ENCODE measurements at regions not wholly inside any gene's neighbourhood (a gene's known extent, or its start where the extent isn't known, plus 50 kb on each side); places are given as distances from the start of the nearest gene placed in this dataset.

DNA sequence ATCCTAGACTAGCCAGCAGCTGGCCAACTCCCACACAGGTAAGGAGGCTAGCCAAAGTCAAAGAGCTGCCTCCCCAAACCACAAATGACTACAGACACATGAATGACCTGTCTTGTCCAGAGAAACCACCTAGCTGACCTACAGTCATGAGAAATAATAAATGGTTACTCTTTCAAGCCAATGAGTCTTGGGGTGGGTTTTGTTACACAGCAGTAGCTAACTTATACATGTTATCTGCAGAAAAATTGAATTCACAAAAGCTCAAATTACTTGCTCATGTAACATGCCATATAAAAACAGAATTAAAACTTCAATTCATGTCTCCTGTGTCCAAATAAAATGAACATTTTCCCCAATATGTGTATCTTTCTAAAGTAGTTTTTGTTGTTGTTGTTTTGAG, 307.4 kb upstream of the NR2F2 start:
- no peak for DNase-seq

DNA sequence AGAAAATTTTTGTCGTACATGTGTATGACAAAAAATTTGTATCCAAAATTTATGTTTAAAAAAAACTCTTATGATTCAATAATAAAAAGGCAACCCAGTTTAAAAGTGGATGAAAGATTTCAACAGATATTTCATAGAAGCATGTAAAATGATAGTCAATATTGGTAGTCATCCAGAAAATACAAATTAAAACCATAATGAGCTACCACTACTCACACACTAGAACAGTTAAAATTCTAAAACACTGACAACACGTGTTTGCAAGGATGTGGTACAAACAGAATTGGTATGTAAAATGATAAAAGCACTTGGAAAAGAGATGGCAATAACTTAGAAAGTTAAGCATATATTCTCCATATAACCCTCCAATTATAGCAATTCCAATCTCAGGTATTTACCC, 303.0 kb upstream of the NR2F2 start:
- DNase-seq = no peak

DNA sequence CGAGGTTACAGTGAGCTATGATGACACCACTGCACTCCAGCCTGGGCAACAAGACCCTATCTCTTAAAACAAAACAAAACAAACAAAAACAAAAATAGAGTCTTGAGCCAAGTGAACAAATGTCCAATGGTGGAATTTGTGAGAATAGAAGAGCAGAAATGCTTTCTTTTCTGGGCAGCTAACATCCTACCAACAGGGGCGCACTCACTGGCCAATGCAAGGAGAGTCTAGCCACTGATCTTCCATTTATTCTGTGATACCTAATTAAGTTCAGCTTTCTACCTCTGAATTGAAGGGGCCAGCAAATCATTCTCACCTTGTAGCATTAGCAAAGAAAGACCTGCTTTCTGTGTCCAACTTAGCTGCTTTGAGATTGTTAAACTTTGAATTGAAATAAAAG, 301.9 kb upstream of the NR2F2 start:
- DNase-seq = no peak

DNA sequence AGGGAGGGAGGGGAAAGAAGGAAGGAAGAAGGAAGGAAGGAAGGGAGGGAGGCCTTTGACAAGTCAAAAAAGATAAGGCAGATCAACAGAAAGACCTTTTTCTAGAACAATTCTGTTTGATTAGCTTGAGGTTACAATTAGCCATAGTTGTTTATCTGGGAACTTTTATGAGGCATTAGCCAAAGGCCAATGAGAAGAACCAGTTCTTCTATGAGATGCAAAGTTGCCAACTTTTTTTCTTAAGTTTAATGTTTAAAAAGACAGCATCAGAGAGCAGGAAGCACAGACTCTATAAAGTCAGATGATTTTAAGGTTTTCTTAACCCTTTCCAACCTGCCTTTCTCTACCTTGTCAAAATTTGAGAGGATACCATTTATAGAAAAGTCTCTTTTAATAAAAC, 301.3 kb upstream of the NR2F2 start:
- DNase-seq = no peak

DNA sequence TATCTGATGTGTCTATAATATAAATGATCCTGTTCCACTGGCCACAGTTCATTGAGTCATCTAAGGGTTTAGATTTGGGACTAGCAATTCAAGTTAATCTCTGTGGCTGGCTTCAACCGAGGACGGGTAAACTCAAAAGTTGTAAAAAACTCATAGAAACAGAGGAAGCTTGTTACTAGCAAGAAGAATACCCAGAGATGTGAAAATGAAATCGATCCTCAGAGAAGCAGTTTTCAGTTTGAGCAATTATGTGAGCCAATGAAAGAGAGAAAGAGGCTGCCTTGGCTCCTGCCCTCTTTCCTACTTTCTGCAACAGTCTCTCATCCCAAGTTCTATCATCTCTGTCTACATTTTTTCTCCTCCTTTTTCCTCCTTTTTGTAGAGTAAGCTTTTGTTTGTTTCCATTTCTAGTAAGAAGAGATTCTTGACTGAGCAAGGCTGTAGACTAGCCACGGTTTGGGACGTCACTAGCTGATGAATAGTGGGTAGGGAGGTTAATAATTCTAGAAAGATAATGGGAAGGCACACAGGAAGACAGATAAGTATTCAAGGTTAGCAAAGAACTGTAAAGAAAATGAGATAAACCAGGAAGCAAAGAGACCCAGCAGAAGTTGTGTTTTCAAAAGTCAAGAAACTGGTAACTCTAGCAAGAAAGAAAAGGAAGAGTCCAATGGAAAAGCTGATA, 298.9 kb upstream of the NR2F2 start:
- DNase-seq = no peak

DNA sequence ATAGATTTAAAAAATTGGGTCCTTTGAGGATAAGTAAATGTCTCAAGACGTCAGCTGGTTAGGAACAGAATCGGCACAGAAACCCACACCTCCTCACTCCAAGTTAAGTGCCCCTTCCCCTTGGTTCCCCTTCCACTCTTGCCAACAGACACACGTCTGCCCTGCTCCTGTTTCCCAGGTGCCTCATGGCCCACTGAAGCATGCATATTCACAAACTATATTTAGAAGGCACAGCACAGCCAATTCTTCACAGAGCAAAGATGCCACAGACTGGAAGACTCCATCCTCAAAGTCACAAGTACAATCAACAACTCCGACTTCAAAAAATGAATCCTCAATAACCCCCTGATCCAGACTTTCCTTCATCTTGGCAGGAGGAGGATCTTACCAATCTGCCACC, 295.4 kb upstream of the NR2F2 start:
- no peak for DNase-seq

DNA sequence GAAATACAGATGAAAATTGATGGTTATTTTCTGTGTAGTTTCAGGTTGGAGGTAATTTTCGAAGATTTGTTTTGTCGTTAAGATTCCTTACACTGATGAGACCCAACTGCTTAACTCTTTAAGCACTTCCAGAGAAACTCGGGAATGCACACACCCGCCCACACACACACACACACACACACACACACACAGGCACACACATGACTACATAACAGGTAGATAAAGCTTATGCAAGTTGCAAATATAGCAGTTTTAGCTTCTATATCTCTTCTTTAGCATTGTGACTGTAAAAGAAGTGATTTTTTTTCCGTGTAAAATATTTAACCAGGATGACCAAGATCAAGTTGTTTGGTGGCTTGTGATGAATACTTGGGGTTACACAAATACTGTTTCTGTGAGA, 294.9 kb upstream of the NR2F2 start:
- no peak for DNase-seq

DNA sequence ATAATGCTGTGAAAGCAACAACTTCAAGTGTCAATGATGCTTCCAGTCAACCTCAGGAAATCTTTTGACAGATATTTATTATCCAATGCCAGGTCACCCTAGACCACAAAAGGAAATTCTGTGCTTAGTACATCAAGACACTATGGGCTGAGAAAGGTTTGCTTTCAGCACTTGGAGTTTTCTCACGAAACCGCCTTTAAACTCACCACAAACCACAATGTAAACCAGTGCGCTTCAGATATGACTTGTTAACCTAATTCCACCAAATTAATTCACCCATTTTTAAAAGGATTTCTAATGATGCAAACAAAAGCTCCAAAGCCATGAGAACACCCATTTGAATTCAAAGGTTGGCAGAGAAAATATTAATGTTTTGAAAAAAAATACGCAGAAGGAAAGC, 292.9 kb upstream of the NR2F2 start:
- no peak for DNase-seq

DNA sequence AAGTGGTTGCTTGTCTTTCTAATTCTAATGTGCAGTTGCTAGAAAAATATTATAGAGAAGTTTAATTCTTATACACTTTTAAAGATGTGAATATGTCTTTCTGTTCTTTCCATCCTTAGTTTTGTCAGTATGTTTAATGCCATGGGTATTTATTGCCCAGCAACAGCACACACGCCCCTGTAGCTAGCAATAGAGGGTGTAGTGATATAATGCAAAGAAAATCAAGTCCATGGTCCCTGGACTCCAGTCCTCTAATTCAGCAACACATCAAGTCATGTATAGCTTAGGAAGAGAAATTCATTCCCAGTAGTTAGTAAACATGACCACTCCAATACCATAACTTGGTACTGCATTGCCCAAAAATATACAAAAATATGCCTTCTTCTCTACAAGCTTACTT, 292.4 kb upstream of the NR2F2 start:
- DNase-seq = no peak

DNA sequence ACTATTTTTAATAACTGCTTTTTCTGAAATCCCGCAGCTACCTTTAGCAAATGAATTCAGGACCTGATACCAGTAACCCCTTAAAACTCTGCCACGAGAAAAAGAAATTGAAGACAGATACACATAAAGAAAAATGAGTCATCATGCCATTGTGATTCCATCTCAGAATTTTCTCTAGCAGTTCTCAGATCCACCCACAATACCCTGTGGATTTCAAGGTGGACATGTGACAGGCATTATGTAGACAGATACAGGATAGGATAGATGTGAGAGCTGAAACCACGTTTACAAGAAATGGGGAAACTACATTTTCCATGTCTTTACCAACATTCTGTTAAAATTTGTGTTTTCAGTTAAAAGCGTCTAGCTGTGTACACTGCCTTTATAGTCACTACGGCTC, 291.9 kb upstream of the NR2F2 start:
- DNase-seq = no peak

DNA sequence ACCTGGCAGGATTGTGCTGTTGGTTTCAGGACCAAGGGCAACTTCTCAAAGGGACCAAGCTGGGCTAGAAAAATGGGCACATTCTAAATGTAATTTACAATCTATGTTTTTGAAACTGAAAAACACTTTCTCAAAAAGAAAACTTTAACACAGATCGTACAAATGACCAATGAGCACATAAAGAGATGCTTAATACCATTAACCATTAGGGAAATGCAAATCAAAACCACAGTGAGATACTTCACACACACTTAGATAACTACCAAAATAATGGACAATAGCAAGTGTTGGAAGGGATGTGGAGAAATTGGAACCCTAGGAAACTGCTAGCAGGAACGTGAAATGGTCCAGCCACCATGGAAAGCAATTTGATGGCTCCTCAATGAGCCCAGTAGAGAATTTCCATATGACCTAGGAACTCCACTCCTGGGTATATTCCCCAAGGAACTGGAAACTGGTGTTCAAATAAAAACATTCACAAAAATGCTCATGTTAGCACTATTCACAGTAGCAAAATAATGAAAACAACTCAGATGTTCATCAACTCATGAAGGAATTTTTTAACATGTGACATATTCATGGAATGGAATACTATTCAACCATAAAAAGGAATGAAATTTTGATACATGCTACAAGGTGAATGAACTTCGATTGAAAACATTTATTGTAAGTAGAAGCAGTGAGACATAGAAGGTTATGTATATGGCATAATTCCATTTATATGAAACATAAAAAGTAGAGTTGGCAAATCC, 288.3 kb upstream of the NR2F2 start:
- DNase-seq = no peak

DNA sequence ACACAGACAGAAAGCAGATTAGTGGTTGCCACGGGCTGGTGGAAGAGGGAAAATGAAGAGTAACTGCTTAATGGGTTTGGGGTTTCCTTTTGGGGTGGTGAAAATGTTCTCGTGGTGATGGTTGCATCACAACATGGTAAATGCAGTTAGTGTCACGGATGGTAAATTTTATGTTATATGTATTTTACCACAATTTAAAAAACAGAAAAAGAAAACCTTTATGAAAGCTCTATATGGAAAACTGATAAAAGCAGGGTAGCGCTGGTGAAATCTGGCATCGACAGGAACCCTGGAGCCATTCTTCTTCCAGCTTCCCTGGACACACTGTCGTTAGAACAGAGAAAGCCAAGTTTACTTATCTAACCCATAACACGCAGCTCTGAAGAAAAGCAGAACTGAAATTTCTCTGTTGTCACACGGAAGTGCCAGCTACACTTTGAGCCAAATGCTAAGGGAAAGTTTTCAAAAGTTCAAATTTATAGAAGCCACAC, 287.7 kb upstream of the NR2F2 start:
- DNase-seq = no peak

DNA sequence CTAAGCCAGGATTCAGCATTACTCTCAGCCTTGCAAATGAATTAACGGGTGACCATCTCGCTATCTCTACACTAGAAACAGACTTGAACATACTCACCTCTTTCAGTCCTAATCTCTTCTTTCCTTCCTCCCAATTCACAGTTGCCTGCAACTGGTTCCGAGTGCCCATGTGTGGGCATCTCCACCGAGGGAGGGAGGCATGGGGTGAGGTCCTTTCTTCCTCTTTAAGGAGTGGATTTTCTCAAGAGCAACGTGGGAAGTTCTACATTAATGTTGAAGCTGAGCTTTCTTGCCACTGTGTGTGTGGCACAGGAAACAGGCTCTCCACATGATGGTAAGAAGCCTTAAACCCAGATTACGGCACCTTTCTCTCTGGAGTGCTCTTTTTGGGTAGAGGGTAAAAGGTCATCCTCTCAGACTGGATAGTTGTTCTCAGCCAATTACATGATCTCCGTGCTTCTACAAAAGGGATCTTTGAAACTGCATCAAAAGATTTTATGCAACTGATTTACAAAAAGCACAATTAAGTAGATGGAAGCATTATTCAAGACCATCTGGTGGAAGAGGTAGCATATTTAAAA, 286.8 kb upstream of the NR2F2 start:
- no peak for DNase-seq

DNA sequence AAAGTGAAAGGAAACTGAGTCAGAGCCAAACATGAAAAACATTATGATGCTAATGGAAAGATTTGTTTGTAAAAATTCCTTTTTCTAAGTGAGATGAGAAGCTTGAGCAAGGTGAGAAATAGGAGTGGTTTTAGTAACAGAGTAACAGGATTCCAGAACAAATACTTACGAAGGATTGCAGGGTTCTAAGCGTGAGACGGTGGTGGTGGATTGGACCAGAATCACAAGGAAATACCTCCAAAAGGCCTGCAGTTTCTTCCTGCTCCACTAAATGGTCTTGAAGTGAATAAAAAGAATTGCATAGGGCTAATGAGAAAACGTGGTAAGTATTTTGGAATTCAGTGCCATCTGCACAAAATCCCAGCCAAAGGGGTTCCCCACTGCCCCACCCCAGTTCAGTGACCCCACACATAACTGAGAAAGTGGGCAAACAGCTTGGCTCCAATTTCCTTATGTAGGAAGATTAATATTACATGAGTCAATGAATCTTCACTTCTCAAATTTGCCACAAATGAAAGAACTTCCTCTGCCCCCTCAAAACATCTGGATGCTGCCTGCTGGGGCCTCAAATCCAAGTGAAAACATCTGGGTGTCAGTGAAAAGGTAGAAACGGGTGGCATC, 283.8 kb upstream of the NR2F2 start:
- DNase-seq = no peak

DNA sequence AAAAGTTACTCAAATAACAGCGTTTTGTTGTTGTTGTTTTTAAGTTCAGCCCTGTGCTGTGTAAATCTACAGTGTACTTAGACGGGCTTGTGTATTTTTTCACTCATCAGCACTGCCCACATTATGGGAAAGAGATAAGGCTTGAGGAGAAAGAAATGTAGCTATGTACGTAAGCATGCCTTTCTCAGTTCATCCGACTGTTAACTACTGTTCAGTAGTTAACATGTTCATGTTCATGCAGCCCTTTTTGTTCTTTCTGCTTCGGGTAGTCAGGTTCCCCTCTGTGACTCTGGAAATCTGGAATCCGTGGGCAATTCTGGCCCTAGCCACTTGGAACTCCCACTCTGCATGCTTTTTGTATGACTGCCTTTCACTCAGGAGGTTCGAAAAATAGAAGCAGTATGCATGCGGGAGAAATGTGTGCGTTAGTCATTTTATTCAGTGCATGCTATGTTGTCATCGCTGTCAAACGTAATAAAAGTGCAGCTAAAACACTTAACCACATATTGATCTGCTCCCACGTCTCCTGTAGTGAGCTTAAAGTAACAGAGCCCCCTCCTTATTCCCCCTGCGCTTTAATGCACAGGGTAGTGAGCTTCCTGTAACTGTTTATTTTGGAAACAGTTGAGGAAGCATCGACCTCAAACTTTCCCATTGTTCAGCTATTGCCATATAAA, 283.1 kb upstream of the NR2F2 start:
- DNase-seq = no peak

DNA sequence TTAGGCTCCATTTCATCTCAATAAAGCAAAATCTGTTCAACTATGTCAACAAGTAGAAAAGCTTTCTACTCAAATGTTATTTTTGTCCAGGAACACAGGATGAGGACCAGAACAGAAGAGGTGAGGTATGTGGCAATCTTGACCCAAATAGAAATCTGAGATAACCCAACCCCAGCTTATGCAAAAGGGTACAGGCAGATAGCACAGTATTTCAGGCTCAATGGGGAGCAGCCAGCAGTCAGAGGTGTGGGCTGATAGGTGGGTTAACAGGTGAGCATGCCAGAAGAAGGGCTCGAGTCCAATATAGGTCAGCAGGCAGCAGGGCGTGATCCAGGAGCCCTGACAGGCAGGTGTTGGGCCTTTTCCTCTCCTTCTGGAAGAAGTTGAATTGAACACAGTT, 281.2 kb upstream of the NR2F2 start:
- DNase-seq = no peak

DNA sequence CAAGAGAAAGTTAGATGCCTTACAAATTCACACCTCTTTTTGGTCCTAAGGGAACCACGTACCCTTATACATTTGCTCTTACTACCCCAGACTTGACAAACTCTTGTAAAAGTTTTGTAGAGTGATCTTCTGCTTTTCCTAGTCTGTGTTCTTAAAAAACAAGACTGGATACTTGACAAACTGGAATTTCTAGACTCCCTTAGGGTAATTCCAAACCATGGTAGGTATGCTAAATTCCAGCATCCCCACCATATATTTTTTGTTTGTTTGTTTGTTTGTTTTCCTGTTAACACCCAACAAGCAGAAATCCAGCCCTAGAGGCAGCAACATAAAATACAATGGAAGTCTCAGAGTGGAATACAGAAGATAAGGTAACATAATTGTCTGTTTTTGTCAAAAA, 280.7 kb upstream of the NR2F2 start:
- no peak for DNase-seq

DNA sequence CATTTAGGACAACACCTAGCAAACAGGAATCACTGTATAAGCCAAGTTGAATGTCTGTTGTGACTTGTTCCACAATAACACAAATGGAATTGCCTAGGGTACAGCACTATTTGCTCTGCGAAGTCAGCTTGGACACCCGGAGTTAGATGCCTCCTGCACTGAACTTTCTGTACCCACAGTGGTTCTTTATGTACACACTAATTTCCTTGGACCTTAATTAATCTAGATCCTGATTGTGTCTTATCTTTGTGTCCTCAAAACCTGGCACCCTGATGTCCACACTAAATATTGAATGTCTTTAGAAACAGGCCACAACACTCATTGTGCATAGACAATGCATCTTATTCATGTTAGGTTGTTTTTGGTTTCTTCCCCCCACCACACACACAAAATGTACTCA, 278.9 kb upstream of the NR2F2 start:
- no peak for DNase-seq

DNA sequence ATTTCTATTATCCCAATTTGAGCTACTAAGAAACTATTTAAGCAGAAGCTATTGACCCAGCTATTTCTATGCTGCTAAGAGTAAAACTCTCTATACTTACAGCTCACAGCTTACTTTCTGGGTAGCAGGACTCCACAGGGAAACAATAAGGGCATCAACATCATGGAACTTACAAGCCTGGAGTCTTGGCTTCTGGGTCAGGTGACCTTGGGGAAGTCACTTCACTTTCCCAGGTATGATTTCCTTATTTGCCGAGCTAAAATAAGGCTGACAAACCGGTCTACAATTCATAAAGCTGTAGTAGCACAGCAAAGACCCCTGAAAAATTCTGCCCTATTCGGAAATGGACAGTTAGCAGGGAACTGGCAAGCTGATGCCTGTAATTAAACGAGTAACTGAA, 278.3 kb upstream of the NR2F2 start:
- no peak for DNase-seq

DNA sequence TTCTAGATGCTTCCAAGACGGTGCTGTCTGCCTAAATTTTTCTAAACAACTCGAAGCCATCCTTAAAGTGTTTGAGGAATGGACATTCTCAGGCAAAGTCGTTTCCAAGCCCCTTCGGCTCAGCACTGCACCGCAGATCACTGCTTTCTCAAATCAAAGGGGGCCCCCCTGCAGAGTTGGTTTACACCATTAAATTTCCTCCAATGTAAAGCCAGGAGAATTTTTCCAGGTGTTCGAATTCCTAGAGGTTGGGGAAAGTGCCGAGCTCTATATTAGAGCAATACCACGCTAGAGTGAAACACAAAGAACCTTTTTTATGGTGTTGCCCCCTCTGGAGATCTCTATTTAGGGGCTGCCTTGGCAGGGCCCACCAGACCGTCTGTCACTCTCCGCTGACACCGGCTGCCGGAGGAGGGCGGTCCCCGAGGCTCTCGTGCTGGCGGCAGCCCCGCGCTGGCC, 277.9 kb upstream of the NR2F2 start:
- no peak for DNase-seq

DNA sequence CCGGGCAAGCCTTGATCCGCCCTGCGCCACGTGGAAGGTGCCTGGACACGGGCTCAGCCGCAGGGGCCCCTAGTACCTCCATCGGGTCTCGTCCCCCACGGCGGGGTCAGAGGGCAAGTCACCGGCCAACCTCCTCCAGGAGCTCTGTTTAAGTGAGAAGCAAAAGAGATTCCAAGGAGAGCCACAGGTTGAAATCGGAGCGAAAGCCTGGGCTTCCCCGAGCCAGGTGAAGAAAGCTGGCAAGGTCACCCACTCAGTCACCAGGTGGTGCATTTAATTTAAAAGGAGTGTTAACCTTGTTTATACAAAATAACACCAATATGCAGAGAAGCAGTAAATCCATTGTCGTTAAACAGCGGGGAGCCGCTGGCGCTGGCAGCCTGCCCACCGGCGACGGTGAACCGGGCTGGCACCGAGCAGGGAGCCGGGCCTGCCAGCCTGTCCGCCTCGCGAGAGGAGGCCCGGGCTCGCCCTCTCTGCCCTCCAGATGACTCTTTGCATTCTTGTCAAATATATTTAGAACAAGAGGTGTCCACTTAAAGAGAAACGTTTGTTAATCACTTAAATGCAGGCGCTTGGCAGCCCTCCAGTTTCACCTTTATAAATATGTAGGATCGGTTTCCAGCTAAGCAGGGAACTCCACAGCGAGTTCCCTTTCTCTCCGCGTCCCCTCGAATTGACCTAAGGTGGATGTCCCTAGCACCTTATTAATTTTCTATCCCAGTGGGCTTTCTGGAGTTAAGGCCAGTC, 277.3 kb upstream of the NR2F2 start:
- DNase-seq = peak; percentile 88

DNA sequence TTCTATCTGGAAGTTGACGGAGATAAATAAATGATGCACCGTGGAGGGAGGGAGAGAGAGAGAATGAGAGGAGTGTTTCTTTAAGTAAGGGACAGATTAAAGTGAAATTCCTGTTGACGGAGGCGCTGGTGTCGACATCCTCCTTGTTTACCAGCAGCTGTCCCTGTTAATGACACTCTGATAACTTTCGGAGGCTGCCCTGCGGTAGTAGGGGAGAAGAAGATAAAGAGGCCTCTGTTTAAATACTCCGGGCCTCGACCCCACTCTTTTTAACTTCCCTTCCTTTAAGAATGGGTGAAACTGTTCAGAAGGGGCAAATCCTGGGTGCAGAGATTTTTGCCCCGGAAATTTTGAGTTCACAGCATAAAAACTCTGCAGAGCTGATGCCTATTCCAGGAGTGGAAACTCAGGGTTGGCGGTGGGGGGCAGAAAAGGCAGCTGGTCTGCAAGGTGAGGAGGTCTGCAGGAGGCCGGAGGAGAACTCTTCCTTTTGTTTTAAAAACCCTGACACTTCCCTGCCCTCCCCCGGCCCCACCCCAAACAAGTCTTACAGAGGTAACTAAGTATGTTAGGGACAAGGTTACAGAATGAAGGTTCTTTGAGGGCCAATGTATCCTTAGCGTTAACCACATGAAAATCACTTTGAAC, 276.6 kb upstream of the NR2F2 start:
- DNase-seq = no peak

Measured in NCI-H2081 treated with DMSO at 0.1 percent for 48 hours (cell line).